CD4-positive, alpha-beta T cell treated with Interleukin-1 beta for 1 hour (primary cell): ENCODE measurements at regions not wholly inside any gene's neighbourhood (a gene's known extent, or its start where the extent isn't known, plus 50 kb on each side); places are given as distances from the start of the nearest gene placed in this dataset.
"Not testable (repeated sequence)": the region's sequence is repeated elsewhere in the genome, so short reads cannot be mapped to it uniquely, and the experiment has no call there.

Experiments used
- DNase-seq, 2 donors: peaks; one replicate each; pipeline ENCODE4 v3.0.0-alpha.2; 2020 to 2022

GRCh38 chr12:25382311-25383106 is 131.8 kb upstream of the KRAS start:
- DNase-seq: peak; percentile 24 to 37

- DNase-seq: peak; percentile 49 to 51
Measured at GRCh38 chr12:25377469-25378177, 126.9 kb upstream of the KRAS start.

- no peak for DNase-seq
Measured at GRCh38 chr12:25376985-25377384, 126.3 kb upstream of the KRAS start.

- DNase-seq: no peak
Measured at GRCh38 chr12:25376407-25376806, 125.7 kb upstream of the KRAS start.

- DNase-seq: no peak
Measured at GRCh38 chr12:25372969-25373817, 122.5 kb upstream of the KRAS start.

- DNase-seq: no peak
Measured at GRCh38 chr12:25372002-25372401, 121.3 kb upstream of the KRAS start.

GRCh38 chr12:25368557-25368956 is 117.8 kb upstream of the KRAS start:
- DNase-seq: no peak

GRCh38 chr12:25366122-25366521 is 115.4 kb upstream of the KRAS start:
- no peak for DNase-seq

GRCh38 chr12:25365340-25365730 is 114.6 kb upstream of the KRAS start:
- no peak for DNase-seq

GRCh38 chr12:25364529-25365339 is 114.0 kb upstream of the KRAS start:
- no peak for DNase-seq

GRCh38 chr12:25362646-25363045 is 111.9 kb upstream of the KRAS start:
- no peak for DNase-seq

- DNase-seq: no peak
Measured at GRCh38 chr12:25361511-25361910, 110.8 kb upstream of the KRAS start.

- no peak for DNase-seq
Measured at GRCh38 chr12:25357595-25357994, 106.9 kb upstream of the KRAS start.

GRCh38 chr12:25352942-25353341 is 102.2 kb upstream of the KRAS start:
- DNase-seq: not testable (repeated sequence)

- no peak for DNase-seq
Measured at GRCh38 chr12:25352083-25352918, 101.6 kb upstream of the KRAS start.

- DNase-seq: no peak
Measured at GRCh38 chr12:25348593-25348895, 97.8 kb upstream of the KRAS start.

GRCh38 chr12:25347716-25348592 is 97.2 kb upstream of the KRAS start:
- no peak for DNase-seq

GRCh38 chr12:25341877-25342276 is 91.1 kb upstream of the KRAS start:
- not testable (repeated sequence) for DNase-seq

- DNase-seq: no peak
Measured at GRCh38 chr12:25337916-25338315, 87.2 kb upstream of the KRAS start.

- DNase-seq: no peak
Measured at GRCh38 chr12:25332143-25332542, 81.4 kb upstream of the KRAS start.
